Stimulated activated CD4-positive, alpha-beta T cell treated with anti-CD3 and anti-CD28 coated beads, Interleukin-2, amount 100 ng/mL, for 4 hours (primary cell): ENCODE measurements at regions not wholly inside any gene's neighbourhood (a gene's known extent, or its start where the extent isn't known, plus 50 kb on each side); places are given as distances from the start of the nearest gene placed in this dataset.
"Not testable (repeated sequence)": the region's sequence is repeated elsewhere in the genome, so short reads cannot be mapped to it uniquely, and the experiment has no call there.

Experiments used
- DNase-seq: peaks from one replicate; pipeline ENCODE4 v3.0.0-alpha.2; 2020; ENCODE audit warnings: low read depth

DNA sequence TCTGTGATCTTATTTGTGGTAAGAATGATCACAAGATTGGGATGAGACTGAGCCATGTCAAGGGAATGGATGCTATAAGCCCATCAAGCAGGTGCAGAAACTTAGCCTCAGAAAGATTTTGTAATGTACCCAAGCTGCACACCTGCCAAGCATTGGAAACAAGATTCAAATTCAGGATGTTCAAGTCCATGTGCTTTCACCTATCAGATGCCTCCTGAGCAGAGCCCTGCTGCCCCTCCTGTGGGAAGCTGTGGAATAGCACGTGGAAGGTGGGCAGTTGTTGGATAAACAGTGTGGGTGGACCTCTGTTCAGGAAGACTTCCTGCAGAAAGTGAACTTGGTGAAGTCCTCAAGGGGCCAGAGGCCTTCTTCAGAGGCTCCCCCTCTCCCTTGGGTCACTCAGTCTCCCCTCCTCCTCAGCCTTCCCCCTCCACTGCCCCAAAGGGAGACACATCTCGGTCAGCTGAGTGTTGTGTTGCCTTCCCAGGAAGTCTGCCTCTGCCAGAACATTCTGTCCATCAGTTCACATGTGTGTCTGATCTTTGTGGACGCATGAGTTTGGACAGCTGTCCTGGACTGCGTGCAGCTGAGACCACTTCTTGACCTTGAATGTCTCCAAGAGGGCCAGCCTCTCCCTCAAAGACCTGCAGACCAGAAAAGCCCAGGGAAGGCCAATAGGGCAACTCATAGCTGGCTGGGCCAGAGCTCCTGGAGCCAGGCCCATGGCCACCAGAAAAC is 186.1 kb downstream of the INHBB start:
- DNase-seq = no peak

DNA sequence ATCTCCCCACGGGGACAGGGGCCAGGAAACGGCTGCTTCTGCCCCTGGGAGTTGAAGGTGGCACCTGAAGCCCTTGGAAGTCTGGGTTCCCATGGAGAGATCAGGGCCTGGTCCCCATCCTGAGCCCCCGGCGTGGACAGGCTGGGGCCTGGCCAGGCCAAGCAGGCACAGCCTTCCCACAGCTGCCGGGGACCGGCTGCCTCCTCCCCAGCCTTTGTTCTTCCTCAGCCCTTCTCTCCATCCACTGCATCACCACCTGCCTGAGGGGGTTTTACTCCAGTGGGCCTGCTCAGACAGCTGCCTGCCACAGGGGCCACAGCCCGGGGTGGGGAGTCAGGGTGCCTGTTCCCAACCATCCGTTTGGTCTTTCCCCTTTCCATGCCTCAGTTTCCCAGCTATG is 187.7 kb downstream of the INHBB start:
- DNase-seq = no peak

DNA sequence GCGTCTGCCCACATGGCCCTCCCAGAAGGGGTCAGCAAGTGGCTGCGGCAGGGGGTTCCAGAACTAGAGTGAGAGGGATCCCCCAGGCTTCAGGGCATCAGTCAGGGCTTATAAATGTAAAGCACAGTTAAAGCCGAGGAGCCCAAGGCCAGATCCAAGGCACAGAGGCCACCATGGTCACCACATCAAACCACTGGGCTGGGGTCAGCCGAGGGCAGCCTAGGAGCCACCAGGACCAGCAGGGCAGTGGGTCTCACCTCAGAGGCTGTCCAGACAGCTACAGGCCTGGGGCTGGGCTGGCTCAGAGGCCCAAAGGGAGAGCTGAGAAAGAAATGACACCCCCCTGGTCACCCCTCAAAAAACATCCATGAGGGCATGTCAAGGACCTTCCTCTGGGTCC is 188.5 kb downstream of the INHBB start:
- DNase-seq = no peak

DNA sequence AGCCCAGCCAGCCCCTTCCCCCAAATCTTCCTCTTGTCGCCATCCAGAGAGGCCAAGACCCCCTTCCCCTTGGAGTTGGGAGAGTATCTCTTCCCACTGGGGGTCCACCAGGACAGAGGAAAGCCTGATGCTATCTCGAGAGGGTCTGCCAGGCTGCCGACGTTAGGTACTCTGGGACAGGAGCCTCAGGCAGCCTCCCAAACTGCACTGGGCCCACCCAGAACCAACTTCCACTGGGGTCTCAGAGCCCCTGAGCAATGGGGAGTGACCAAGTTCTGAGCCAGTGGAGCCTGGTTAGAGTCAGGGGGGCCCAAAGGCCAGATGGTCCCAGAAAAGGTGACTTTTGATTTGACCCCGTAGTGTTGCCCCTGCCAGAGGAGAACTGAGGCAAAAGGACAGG is 189.1 kb downstream of the INHBB start:
- DNase-seq = no peak

DNA sequence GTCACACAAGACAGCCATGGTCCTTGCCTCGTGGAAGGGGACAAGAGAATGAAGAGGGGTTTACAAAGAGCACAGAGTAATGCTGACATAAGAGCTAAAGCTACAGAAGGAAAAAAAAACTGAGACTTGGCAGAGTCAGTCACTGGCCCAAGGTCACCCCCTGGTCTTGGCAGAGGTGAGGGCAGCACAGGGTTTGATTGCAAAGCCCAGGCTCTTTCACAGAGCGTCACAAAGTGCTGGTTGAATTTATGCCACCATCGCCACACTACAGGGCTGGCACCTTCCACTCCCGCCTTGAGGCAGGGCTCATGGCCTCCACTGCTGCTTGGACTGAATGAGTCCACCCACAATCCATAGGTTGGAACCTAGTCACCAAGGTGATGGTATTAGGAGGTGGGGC is 190.2 kb downstream of the INHBB start:
- no peak for DNase-seq

DNA sequence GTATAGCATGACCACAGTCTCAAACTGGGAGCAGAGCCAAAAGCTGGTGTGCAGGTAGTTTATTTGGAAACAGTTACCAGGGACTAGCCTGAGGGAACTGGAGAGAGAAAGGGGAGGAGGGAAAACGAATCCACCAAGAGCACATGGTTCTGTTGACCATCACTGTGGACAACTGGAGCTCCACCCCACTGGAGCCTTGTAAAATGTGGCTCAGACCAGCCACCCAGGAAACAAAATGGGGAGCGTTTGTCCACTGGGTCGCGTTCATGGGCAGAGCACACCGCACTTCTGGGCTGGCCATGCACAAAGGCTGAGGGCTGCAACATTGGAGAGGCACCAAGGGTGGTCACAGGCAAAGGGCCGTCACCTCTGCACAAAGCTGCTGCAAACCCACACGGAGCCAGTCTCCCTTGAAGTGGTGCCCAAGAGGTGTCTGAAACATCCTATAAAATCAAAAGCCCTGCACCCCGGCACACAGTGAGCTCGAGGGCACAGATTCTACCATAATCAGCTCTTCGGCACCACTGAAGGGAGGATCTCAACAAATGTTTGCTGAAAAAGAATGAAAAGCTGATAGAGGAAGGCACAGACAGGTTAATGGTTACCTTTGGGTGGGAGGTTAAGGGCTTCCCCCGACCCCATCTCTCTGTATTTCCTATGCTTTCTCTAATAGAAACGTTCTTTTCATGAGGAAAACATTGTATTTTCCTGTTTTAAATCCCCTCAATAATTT is 192.9 kb downstream of the INHBB start:
- DNase-seq = no peak

DNA sequence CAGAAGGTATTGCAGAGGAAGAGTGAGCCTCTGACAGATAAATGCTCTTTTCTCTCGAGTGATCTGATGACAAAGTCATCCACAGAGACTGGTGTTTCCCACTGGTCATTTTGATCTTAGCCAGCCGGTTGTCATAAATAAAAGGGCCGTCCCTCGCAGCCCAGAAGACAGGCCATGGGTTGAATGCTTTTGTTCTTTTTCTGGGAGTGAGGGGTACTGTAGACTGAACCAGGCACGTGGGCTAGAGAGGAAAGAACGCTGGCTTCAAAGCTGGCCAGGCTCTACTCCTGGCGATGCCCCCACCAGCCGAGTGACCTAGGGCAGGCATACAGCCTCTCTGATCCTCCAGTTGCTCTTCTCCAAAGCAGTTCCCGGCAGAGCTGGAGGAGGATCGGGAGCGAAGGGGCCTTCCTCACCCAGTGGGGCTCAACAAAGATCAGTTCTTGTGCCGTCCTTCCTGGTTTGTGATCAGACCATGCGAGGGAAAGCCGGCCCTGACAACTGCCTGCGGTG is 193.5 kb downstream of the INHBB start:
- no peak for DNase-seq

DNA sequence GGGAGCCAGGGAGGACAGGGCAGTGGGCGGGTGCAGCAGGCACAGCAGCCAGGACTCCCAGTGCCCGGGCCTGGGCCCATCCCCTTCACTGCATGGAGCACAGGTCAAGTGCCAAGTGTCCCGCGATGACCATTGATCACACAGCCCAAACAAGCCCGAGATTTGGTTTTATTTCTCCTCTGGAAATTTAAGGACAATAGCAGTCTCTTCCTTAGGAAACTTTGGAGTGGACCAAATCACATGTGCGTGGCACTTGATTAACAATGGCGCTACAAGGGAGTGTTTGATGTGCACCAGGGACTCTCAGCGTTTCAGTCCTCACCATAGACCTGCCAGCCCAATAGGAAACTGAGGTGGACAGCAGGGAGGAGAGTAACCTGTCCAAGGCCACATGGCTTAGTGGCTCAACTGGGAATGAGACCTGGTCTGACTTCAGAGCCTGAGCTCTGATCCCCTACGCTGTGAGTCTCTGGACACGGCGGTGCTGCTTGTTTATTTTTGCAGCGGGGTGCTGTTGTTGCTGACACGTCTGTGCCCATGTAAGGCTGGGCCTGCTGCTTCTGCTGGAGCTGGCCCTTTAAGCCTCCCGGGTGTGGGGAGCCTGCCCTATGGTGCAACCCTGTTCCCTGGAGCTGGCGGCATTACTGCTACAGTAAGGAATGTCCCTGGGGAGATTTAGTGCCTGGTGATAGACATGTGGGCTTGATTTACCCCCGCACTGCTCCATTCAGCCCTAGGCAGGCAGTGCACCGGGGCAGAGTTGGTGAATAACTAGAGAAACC is 194.2 kb downstream of the INHBB start:
- DNase-seq = no peak

DNA sequence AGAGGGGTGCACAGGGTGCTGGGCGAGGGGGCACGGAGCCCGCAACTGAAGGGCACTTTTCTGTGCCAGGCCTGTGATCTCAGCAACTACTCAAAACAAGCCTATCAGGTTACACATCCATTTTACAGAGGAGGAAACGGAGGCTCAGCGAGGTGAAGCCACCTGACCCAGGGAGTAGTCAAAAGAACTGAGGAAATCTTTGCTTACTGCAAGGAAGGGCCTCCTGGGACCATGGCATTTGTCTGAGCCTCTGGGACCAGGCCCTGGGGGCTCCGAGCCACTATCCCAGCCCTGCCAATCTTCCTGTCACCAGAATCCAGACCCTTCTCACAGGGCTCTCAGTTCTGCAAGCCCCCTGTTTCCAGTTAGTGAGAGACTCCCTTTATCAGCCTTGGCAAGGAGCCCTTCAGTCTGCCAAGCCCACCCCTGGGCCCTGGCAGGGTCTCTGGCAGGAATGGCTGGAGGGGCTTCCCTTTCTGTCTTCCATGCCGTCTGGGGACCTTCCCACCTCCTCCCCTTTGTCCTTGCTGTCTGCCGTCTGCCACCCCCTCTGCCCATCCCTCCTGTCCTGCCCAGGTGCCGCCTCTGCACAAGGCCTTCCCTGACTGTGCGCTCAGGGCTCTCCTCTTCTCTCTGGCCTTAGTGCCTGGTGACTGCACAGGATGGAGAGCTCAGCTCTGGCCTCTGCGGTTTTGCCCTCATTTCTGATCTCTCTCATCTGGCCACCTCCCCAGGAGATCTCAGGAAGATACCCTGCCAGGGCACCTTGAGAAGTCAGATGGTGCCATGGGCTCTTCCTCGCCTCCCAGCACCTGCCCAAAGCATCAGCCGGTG is 194.7 kb upstream of the GLI2 start:
- DNase-seq = no peak

DNA sequence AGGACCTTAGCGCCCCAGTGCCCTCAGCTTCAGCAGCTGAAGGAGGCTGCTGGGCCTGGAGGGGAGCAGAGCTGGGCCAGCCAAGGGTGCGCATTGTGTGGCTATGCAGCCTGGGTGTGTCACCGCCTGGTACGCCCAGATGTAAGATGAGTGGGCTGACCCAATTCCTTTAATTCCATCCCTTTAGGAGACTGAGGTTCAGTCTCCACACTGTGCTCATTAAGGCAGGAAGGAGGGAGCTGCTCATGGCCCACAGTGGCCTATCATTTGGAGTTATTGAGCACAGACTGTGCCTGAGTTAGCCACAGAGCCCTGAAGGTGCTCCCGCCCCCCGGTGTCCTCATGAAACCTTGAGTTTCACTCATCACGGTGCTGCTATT is 194.1 kb upstream of the GLI2 start:
- DNase-seq = no peak

DNA sequence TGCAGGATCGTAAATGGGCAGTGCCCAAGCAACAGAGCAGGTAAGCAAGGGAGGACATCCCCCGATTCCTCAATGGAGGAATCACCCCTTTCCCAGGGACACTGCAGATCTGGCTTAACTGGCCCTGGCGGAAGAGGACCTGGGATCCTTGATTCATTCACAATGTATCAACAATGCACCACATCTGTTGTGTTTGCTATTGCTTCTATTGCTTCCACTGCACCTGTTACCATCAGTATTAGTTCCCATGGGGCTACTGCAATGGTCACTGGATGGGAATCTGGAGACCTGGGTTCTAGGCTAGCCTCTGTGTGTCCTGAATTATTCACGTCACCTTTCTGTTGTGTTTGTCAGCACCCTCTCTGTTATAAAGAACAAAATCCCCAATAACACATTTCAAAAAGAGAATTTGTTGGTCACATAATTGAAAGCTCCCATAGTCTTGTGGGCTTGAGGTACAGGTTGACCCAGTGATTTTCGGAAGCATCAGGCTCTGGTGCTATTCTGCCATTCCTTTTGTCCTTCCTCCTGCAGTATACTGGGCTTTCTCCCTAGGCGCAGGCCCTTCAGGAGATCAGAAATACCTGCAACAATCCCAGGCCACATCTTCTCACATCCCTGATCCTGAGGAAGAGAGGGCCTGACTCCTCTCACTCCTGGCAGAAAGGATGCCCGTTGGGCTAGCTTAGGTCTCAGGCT is 193.5 kb upstream of the GLI2 start:
- no peak for DNase-seq

DNA sequence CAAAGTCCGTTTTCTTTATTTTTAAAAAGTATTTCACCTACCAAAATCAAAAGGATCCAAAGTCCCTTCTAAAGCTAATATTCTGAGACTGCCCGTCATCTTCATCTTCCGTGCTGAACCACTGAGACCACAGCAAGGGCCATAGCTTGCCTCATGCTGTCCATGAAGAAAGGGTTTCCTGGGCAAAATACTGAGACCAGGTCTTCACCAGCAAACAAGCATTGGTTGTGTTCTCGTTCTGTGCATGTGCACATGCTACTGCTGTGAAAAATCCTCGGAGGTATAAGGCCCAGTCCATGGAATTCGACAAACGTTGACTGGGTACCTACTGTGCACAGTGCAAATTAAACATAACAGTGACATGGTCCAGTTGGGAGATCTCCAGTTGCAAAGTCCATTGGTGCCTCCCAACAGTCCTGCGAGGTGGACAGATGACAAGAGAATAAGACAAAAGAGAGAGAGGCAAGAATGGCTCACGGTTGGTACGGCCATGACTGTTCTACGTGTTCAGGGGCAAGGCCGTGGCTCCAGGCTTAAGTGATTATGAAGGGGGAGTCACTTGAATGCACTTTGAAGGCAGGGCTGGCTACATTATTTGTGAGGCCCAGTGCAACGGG is 192.6 kb upstream of the GLI2 start:
- no peak for DNase-seq

DNA sequence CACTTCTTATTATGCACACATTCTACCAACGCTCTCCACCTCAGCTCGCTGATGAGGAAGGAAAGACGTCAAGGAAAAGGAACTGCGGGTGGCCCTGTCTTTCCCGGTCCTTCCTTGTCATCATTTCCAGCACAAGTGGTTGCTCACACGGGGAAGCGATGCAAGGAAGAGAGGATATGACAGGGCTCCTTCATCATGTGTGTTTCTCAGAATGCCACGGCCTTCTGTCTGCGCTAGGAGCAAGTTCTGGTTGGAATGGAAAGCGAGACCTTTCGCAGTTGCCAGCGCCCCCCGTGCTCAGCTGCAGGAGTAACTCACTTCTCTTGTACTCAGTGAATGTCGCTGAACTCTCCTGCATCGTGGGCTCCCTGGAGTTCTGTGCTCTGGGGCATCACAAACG is 191.8 kb upstream of the GLI2 start:
- no peak for DNase-seq

DNA sequence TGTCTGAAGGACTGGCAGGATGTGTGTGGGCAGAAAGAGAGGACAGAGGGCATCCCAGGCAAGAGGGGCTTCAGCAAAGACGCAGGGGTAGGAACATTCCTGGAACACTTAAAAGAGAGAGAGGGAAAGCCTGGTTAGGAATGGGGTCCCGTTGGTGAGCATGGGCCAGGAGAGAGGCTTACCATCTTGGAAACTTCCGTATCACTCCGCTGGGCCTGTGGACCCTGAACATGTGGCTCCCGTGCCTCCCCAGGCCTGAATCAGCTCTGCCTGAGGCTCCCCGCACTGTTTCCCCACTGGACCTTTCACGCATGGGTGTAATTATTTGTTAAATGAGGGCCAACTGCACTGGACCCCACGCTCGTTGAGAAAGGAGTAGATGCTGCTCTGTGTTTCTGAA is 191.1 kb upstream of the GLI2 start:
- DNase-seq = no peak

DNA sequence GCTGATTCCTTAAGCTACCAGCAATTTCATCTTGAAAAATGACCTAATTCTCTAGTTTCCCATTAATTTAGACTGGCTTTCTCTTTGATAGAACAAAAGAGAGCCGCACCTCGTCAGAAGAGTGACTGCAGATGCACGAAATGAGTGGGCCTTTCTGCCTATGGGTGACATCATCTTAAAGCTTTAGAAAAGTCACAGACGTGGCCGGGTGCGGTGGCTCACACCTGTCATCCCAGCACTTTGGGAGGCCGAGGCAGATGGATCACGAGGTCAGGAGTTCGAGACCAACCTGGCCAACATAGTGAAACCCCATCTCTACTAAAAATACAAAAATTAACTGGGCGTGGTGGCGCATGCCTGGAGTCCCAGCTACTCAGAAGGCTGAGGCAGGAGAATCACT is 190.7 kb upstream of the GLI2 start:
- not testable (repeated sequence) for DNase-seq

DNA sequence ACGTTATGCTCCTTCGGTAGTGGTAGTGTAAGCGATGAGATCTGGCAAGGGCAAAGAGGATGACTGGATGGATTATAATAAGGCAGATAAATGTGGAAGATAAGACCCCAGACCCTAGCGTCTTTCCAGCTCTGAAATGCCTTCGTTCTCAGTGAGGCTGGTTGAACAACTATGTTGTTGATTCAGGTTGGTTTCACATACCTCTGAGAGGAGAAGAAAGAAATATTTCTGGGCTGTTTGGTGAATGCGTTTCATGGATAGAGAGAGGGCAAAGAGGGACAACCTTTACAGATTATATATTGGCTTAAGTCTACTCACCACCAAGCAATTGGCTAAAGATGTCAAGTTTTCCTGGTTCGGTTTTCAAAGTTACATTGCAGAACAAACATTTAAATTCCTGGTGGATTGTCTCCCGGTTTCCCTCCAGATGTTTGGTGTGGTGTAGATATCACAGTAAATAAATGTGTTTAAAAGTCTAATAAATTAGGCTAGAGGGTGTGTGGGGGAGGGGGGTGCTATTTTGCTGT is 190.1 kb upstream of the GLI2 start:
- no peak for DNase-seq

DNA sequence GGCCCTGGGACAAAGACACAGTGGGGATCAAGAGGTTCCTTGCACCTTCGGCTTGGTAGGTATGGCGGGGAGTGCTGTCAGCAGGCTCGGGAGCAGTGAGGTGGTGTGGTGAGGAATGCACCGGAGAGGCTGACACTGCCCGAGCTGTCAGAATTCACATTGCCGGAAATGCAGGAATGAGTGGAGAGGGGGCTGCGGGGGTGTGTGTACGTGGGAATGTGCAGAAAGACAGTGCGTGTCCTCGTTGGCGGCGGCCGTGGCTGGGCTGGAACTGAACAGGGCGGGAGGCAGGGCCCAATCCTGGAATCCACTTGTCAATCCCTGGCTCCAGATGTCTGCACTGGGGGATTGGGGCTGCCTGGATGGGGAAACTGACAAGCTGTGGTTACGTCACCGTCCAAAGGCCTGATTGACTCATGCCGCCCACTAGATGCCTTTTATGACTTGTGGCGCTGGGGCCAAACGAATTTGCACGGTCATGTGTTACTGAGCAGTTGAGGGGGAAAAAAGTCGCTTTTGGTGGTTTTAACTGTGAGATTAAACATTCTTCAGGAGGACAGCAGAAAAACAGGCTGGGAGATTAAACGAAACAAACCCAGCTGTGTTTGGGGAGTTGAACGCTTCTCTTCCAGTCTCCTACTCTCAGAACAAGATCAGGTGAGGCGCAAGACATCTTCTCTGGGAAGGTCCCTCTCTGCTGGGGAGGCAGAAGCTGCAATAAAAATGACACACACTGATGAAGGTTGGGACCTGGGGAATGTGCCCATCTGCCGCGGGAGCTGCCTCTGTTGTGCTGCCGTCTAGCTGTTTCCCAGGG is 189.4 kb upstream of the GLI2 start:
- no peak for DNase-seq

DNA sequence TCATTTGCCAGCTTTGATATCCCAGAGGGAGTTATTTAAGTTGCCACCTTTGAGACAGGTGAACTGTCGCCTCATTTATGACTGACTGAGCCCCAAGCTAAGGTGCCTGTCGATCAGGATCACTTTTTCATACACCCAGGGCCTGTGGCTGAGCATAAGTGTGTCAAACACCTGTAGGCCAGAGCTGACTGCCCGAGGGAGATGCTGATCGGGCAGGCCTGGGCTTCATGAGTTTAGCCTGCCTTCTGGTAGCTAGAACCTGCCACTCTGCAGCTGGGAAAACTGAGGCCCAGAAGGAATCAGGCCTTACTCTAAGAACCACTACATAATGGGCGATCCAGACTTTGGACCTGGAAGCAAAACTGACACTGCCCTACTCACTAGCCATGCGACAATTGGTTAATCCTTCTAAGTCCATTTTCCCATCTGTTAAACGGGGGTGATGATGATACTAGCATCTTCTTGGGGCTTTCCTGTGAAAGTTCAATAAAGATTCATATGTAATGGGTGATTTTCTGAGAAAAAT is 188.7 kb upstream of the GLI2 start:
- no peak for DNase-seq

DNA sequence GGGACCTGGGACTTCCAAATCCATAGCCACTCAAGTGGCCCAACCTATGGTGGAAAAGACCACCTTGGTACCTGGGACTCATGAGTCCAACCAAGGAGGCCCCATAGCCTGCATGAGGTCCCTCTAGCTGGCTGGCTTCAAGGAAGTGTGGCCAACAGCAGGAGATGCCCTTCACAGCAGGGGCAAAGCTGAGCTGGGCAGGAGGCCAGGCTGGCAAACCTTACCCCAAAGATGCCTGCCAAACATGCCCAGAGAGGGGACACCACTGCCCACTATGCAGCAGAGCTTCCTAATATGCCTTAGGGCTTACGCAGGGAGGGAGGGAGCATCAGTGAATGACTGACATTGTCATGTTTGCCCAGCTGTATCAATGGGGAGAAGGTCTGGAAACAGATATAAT is 188.0 kb upstream of the GLI2 start:
- DNase-seq = no peak
